ENCODE measurements at regions not wholly inside any gene's neighbourhood (a gene's known extent, or its start where the extent isn't known, plus 50 kb on each side); places are given as distances from the start of the nearest gene placed in this dataset.

DNA sequence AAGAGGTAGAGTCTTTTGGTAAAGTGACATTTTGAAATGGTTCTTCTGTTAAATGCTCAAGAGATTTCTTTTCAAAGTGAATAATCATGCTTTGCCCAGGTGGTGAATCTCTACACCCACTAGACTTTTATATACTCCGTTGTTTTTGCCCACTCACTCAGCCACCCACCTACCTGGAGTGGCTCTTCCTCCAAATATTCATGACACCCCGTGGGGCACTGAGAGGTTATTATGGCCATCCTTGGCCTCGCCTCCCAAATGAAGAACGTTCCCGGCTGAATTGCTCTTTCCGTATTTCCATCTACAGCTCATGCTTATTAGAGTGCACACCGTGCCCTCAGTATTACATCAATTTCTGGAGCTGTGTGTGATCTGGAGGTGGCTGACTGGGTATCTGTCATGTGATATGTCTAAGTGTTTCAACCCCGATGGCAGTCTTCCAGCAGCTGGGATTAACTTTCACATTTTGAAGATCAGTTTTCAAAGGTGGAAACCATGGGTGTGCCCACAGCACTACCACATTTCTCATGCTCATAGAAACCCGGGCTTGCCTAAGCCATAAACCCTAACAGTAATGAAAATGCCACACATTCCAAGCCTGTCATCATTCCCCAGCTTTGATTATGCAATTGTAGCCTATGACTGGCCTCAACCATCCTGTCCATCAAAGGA lies 406.6 kb upstream of the MMADHC start:
- peak; percentile 93 for ATAC-seq
- TF ChIP-seq ZNF274 (IDR thresholded peaks at IDR 0.05; ENCODE audit: low read depth, low read length): no peak
- TF ChIP-seq SRF (IDR thresholded peaks at IDR 0.05; ENCODE audit: low read depth): no peak
- TF ChIP-seq, protein P1, sequence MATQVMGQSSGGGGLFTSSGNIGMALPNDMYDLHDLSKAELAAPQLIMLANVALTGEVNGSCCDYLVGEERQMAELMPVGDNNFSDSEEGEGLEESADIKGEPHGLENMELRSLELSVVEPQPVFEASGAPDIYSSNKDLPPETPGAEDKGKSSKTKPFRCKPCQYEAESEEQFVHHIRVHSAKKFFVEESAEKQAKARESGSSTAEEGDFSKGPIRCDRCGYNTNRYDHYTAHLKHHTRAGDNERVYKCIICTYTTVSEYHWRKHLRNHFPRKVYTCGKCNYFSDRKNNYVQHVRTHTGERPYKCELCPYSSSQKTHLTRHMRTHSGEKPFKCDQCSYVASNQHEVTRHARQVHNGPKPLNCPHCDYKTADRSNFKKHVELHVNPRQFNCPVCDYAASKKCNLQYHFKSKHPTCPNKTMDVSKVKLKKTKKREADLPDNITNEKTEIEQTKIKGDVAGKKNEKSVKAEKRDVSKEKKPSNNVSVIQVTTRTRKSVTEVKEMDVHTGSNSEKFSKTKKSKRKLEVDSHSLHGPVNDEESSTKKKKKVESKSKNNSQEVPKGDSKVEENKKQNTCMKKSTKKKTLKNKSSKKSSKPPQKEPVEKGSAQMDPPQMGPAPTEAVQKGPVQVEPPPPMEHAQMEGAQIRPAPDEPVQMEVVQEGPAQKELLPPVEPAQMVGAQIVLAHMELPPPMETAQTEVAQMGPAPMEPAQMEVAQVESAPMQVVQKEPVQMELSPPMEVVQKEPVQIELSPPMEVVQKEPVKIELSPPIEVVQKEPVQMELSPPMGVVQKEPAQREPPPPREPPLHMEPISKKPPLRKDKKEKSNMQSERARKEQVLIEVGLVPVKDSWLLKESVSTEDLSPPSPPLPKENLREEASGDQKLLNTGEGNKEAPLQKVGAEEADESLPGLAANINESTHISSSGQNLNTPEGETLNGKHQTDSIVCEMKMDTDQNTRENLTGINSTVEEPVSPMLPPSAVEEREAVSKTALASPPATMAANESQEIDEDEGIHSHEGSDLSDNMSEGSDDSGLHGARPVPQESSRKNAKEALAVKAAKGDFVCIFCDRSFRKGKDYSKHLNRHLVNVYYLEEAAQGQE (IDR thresholded peaks at IDR 0.05; ENCODE audit: low read depth): no peak
- TF ChIP-seq SP1 (IDR thresholded peaks at IDR 0.05; ENCODE audit: low read depth): peak; percentile 67
- no peak for TF ChIP-seq EZH2 (IDR thresholded peaks at IDR 0.05)
- TF ChIP-seq YY1 (IDR thresholded peaks at IDR 0.05; ENCODE audit: extremely low read depth, insufficient replicate concordance, low read depth, low read length): no peak
- TF ChIP-seq CBX3 (IDR thresholded peaks at IDR 0.05; ENCODE audit: low read depth): peak; percentile 74
- TF ChIP-seq POLR2A (IDR thresholded peaks at IDR 0.05; ENCODE audit: borderline replicate concordance, extremely low read depth, insufficient read depth, insufficient read length): no peak
- no peak for TF ChIP-seq RAD21 (IDR thresholded peaks at IDR 0.05; ENCODE audit: low read depth)
- 0 out of 2 replicates have a peak, but pooled peaks have one; percentile 45 for TF ChIP-seq FOSL1 (IDR thresholded peaks at IDR 0.05; ENCODE audit: low read depth)
- TF ChIP-seq, protein P2, sequence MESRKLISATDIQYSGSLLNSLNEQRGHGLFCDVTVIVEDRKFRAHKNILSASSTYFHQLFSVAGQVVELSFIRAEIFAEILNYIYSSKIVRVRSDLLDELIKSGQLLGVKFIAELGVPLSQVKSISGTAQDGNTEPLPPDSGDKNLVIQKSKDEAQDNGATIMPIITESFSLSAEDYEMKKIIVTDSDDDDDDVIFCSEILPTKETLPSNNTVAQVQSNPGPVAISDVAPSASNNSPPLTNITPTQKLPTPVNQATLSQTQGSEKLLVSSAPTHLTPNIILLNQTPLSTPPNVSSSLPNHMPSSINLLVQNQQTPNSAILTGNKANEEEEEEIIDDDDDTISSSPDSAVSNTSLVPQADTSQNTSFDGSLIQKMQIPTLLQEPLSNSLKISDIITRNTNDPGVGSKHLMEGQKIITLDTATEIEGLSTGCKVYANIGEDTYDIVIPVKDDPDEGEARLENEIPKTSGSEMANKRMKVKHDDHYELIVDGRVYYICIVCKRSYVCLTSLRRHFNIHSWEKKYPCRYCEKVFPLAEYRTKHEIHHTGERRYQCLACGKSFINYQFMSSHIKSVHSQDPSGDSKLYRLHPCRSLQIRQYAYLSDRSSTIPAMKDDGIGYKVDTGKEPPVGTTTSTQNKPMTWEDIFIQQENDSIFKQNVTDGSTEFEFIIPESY (IDR thresholded peaks at IDR 0.05; ENCODE audit: extremely low read depth, insufficient replicate concordance, low read length): no peak
- TF ChIP-seq TCF7L2 (IDR thresholded peaks at IDR 0.05; ENCODE audit: borderline replicate concordance, extremely low read depth, insufficient read depth, insufficient read length): peak; percentile 97
- no peak for TF ChIP-seq ZFX (IDR thresholded peaks at IDR 0.05)
- TF ChIP-seq, protein P3, sequence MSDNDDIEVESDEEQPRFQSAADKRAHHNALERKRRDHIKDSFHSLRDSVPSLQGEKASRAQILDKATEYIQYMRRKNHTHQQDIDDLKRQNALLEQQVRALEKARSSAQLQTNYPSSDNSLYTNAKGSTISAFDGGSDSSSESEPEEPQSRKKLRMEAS (IDR thresholded peaks at IDR 0.05): peak; percentile 63
- TF ChIP-seq JUND (IDR thresholded peaks at IDR 0.05): peak; percentile 72
- TF ChIP-seq, protein P4, sequence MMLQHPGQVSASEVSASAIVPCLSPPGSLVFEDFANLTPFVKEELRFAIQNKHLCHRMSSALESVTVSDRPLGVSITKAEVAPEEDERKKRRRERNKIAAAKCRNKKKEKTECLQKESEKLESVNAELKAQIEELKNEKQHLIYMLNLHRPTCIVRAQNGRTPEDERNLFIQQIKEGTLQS (IDR thresholded peaks at IDR 0.05): peak; percentile 87
- peak; percentile 97 for TF ChIP-seq CEBPB (IDR thresholded peaks at IDR 0.05; ENCODE audit: low read depth)
- TF ChIP-seq POLR2AphosphoS5 (IDR thresholded peaks at IDR 0.05; ENCODE audit: low read depth, low read length): peak; percentile 45; the same call in 1 of the 2 replicates
- no peak for TF ChIP-seq ELF1 (IDR thresholded peaks at IDR 0.05; ENCODE audit: borderline replicate concordance, low read depth)
- TF ChIP-seq SIN3A (IDR thresholded peaks at IDR 0.05; ENCODE audit: low read depth): peak; percentile 80

More for the DNA sequence above, 406.6 kb upstream of the MMADHC start:
- Histone ChIP-seq H3K4me1 (ENCODE audit: control insufficient read depth in 1 of 2, insufficient read depth in 2 of 2, low read length in 2 of 2) (peaks cover 12 to 26% of the 10 kb centered on the region in 2 experiments; a peak in 3 of 4 replicates), H3K9ac (ENCODE audit: low read length) (no peak overlapping the region), H3K27me3 (ENCODE audit: insufficient read depth, low read length) (no peaks in the 10 kb centered on the region), H2AFZ (ENCODE audit: low read depth, low read length, poor library complexity, severe bottlenecking) (peak overlapping the region; percentile 37), H3K9me2 (ENCODE audit: insufficient read depth) (no peaks in the 10 kb centered on the region), H3K4me3 (replicated peaks in 1 of 2; ENCODE audit: low read depth in 1 of 2, low read length in 2 of 2) (0 out of 4 replicates have a peak overlapping the region, but pooled peaks of 1 of the 2 experiments have one; percentile 8), H3K79me2 (ENCODE audit: insufficient read depth, low read length) (no peaks in the 10 kb centered on the region), H3K9me3 (ENCODE audit: control insufficient read depth in 1 of 2, insufficient read depth in 1 of 2, low read depth in 1 of 2, low read length in 2 of 2) (no peaks in the 10 kb centered on the region), H3K27ac (ENCODE audit: low read depth, low read length) (no peak overlapping the region), H3K4me2 (ENCODE audit: low read length) (peak overlapping the region; percentile 59), H4K20me1 (ENCODE audit: insufficient read depth) (no peaks in the 10 kb centered on the region), H3K36me3 (ENCODE audit: control insufficient read depth in 1 of 2, insufficient read depth in 2 of 2, low read length in 2 of 2) (no peaks in the 10 kb centered on the region)
- RAD21 ChIA-PET (ENCODE audit: low non-redundant PET in 1 of 2, low total read pairs in 2 of 2, uncharacterized antibody in 2 of 2, unreplicated experiment in 2 of 2): no interaction called here
- POLR2A ChIA-PET: no interaction called here
- CTCF ChIA-PET: no interaction called here
- BruUV-seq (replicated peaks): no TSS peak
- intact Hi-C loops (cut with micrococcal nuclease): loop anchor here (10.0 kb wide), 1 partner anchor 491 kb away; the partner anchor contains the start of gene RND3
- DNase-seq (ENCODE audit: low read depth, low spot score): peak; percentile 73
